ENCODE measurements at regions not wholly inside any gene's neighbourhood (a gene's known extent, or its start where the extent isn't known, plus 50 kb on each side); places are given as distances from the start of the nearest gene placed in this dataset.
"Not testable (repeated sequence)": the region's sequence is repeated elsewhere in the genome, so short reads cannot be mapped to it uniquely, and the experiment has no call there.

DNA sequence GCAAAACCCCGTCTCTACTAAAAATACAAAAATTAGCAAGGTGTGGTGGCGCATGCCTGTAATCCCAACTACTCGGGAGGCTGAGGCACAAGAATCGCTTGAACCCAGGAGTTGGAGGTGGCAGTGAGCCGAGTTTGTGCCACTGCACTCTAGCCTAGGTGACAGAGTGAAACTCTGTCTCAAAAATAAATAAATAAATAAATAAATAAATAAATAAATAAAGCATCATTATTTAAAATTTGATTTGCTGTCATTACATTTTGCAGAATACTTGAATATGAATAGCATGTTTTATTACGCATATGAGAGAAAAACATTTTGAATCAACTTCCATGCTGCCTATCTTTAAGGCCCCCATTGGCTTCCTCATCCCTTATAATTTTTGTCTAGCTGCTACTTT lies 53.4 kb upstream of the MED14 start:
- not testable (repeated sequence) for DNase-seq (ENCODE audit: low read depth)

DNA sequence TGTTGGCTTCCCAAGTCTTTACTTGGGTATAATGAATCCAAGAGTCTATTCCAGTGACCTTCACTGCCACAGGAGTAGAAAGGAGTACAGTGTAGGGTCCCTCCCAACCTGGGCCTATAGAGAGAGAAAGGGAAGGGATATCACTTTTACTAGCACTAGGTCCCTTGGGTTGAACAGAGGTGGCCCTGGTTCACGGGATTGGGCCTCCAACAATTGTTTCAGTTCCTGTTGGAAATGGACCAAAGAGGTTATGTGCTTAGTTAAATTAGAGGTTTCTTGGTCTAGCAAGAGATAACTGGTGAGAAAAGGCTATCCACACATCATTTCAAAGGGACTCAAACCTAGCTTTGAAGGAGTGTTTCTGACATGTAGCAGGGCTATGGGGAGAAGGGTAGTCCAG lies 57.1 kb upstream of the MED14 start:
- DNase-seq (ENCODE audit: low read depth), result no peak

DNA sequence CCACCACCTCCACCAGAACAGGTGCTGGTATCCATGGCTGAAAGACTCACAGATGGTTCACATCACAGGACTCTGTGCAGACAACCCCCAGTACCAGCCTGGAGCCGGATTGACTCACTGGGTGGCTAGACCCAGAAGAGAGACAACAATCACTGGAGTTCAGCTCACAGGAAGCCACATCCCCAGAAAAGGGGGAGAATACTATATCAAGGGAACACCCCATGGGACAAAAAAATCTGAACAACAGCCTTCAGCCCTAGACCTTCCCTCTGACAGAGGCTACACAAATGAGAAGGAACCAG lies 59.4 kb upstream of the MED14 start:
- peak; percentile 70 for DNase-seq (ENCODE audit: low read depth)

DNA sequence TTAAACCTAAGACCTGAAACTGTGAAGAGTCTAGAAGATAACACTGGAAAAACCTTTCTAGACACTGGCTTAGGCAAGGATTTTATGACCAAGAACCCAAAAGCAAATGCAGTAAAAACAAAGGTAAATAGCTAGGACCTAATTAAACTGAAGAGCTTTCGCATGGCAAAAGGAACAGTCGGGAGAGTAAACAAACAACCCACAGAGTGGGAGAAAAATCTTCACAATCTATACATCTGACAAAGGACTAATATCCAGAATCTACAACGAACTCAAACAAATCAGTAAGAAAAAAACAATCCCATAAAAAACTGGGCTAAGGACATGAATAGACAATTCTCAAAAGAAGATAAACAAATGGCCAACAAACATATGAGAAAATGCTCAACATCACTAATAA lies 64.4 kb upstream of the MED14 start:
- DNase-seq (ENCODE audit: low read depth), result not testable (repeated sequence)

DNA sequence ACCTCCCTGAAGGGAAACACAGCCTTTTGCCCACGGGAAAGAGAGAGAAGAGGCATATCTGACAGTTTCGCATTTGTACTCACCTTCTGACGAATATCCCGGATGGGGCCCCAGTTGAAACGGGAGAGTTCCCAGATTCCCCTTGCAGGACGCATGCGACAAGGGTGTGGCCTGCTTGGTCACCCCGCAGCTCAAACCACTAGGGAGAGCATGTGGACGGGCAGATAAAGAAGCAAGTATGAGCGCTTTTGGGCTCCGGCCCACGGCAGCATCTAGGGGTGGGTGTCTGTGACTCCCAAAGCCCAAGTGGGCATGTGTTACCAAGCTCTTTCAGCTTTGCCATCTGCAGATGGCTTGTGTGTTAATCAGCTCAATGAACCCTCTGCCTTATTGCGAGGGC lies 70.1 kb upstream of the MED14 start:
- DNase-seq (ENCODE audit: low read depth), result no peak

DNA sequence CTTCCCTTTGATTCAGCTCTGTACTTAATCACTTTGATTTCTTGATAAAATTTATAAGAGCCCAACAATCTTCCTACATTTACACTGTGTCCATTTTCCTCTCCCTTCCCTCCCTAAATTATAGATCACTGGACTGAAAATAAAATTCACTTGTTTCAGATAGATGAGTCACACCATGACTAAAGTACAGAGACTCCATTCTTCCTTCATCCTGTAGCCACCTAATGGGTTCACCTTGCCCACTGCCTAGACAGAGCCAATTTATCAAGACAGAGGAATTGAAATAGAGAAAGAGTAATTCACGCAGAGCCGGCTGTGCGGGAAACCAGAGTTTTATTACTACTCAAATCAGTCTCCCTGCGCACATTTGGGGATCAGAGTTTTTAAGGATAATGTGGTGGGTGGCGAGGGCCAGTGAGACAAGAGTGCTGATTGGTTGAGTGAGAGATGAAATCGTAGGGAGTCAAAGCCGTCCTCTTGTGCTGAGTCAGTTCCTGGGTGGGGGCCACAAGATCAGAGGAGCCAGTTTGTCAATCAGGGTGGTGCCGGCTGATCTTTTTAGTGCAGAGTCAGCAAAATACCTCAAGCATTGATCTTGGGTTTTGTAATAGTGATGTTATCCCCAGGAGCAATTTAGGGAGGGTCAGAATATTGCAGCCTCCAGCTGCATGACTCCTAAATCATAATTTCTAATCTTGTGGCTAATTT lies 71.3 kb upstream of the MED14 start:
- peak; percentile 10 for DNase-seq (ENCODE audit: low read depth)

DNA sequence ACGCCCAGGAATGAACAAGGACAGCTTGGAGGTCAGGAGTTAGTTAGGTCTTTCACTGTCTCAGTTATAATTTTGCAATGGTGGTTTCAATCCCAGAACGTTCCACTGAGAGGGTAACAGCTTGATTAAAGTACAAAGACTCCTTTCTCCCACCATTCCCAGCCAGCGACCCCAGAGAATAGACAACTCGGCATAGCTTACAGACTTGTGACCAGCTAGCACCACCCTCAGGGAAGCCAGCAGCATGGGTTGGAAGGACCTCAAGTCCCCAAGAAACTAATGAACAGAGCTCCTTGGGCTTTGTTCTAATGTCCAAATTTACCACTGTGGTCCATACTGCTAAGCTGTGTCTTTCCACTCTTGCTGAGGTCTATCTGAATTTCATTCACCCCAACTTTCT lies 72.0 kb upstream of the MED14 start:
- no peak for DNase-seq (ENCODE audit: low read depth)

DNA sequence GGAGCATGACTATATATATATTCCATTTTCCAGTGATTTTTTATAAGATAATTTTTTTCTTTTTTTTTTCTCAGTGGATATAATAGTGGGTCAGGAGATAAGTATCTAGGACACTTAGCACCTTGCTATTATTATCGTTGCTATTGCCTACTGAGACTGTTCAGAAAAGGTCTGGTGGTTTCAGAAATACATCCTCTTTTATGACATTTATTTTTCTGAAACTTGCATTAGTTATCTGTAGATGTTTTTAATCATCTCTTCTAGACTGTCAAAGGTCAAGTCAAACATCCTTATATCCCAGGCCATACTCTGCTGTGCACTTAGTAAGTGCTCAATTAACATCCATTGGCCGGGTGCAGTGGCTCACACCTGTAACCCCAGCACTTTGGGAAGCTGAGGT lies 72.9 kb upstream of the MED14 start:
- no peak for DNase-seq (ENCODE audit: low read depth)

DNA sequence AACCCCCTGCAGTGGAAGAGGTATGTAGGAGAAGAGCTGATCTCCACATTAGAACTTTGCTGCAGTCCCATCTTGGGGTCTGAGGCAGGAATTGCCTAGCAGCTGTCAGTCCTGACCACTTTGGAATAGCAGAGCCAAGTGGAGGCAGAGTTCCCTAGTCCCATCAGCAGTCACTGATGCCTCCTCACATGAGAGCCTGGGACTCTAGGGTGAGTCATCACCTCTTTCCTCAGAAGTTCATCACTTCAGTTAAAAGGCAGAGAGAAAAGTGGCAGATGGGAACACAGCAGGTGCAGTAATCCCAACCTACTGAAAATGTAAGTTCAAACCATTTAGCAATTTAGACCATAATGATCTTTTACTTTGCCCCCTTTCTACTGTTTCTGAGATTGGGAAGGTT lies 73.9 kb upstream of the MED14 start:
- peak; percentile 41 for DNase-seq (ENCODE audit: low read depth)

DNA sequence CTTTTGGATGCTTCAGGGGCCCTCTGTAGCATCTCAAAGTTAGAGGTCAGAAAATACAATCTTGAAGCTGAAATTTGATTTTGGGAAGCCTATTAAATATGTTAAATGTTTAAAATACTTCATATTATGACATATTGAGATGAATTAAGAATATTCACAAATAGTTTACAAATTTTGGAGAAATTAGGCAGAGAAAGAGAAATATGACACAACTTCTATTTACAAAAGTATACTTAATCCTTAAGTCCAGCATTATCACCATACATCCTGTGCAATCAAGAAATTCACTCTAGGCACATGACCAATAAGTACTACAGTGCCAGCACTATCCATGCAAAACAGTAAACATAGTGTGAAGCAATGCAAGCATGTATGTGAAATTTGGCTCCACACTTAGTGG lies 79.7 kb upstream of the MED14 start:
- not testable (repeated sequence) for DNase-seq (ENCODE audit: low read depth)

DNA sequence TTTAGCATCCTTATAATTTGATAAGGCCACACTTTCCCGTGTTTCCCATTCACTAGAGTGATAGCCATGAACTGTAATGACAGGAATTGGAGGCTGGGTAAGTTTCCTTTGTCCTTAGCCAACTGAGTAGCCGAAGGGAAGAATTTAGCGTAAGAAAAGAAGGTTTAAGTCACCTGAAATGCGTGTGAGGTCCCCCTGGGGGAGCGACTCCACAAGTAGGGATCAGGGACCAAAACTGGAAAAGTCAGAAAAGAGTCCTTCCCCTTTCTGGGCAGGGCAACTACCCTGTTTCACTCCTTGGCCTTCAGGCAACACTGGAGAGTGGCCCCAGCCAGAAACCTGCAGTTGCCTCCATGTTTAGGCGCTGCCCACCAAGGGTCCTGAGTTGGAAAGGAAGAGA lies 81.6 kb upstream of the MED14 start:
- no peak for DNase-seq (ENCODE audit: low read depth)

DNA sequence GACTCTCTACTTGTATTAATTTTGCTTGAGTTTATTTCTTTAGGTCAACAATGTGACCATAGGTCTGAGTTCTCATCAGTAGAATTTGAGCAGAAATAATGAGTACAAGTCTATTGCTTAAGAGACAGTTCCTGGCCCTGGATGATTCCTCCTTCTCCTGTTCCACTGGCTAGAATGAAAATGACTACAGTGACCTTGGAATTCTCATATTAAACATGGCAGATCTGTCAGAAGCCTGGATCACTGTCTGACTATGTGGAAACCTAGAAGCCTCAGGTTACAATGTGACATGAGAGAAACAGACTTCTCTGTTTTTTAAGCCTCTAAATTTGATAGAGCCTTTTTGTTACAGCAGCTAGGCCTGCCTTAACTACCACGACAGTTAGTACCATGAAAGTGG lies 82.9 kb upstream of the MED14 start:
- DNase-seq (ENCODE audit: low read depth), result no peak

DNA sequence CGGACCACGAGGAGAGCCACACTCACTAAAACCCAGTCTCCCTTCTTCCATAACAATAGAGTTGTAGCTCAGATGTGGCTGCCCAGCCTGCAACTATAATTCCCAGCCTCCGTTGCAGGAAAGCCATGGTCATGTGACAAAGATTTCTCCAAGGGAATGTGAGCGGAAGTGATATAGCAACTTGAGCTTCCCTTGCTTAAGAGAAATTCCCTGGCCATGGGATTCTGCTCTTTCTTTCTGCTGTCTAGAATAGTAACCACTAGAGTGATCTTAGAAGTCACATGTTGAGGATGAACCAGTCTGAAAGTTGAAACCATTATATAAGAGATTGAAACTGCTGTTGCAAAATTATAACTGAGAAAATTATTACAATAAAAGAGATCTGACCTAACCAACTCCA lies 86.4 kb upstream of the MED14 start:
- DNase-seq (ENCODE audit: low read depth), result no peak

DNA sequence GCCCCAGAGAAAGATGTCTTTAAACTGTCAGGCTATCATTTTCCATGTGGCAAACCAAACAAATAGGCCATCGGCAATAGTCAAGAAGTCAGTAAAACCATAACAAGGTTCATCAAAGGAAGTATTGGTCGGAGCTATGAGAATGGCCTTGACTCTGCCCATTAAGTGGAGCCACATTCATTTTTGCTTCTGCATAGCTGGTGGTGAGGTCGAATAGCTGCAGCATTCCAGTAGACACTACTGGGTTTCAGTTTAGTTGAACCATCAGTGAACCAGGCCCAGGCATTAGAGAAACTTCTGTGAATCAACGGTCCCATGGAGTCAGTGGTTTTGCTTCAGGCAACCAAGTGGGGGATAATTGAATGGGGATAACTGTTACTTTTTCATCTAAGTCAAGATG lies 92.0 kb upstream of the MED14 start:
- DNase-seq (ENCODE audit: low read depth), result peak; percentile 40

DNA sequence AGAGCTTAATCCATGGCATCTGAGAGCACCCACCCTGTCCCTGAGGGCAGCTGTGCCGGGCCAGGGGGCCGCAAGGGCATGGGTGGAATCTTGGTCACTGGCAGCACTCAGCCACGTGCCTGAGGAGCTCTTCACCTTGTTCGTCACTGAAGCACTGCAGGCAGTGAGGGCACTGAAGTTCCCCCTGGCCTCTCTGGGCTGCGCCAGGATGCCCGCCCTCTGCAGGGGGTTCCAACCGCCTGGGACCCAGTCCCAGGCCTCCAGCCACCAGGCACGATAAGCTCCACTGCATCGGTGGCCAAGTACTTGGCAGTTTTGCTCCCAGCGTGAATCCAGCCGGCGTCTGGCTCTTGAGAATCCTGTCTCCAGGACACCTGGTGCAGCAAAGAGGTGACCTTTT lies 96.4 kb upstream of the MED14 start:
- no peak for DNase-seq (ENCODE audit: low read depth)

DNA sequence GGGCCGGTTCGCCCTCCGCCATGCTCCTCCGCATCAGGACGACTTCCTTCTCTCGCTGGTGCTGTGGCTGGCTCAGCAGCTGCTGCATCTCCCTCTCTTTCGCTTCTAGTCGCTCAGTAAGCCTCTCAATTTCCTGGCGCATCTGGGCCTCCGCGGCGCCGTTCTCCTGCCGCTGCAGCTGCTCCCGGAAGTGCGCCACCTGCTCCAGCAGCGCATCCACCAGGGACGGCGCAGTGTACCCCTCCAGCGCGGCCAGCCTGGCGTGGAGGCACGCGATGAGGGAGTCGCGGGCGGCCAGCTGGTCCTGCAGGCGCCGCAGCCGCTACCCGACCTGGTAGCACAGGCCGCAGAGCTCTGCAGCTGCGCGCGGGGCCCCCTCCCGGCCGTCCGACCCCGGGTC lies 97.4 kb upstream of the MED14 start:
- DNase-seq (ENCODE audit: low read depth), result no peak

DNA sequence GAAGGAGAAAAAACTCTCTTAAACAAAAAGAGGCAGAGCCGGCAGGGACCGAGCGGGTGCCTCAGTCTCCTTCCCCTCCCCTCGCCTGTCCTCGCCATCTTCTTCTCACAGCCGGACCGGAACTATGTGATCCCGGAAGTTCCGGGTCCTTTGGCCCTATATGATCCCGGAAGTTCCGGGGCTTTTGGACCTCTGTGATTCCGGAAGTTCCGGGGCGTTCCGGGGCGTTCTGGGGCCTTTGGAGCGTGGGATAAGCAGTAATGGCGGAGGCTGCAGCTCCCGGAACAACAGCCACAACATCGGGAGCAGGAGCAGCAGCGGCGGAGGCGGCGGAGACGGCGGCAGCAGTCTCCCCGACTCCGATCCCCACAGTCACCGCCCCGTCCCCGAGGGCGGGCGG lies 98.9 kb upstream of the MED14 start:
- DNase-seq (ENCODE audit: low read depth), result no peak

DNA sequence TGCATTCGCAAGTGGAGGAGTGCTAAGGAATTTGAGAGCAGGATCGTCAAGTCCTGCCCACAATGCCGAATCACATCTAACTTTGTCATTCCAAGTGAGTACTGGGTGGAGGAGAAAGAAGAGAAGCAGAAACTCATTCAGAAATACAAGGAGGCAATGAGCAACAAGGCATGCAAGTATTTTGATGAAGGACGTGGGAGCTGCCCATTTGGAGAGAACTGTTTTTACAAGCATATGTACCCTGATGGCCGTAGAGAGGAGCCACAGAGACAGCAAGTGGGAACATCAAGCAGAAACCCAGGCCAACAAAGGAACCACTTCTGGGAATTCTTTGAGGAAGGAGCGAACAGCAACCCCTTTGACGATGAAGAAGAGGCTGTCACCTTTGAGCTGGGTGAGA lies 100.2 kb upstream of the MED14 start:
- no peak for DNase-seq (ENCODE audit: low read depth)

DNA sequence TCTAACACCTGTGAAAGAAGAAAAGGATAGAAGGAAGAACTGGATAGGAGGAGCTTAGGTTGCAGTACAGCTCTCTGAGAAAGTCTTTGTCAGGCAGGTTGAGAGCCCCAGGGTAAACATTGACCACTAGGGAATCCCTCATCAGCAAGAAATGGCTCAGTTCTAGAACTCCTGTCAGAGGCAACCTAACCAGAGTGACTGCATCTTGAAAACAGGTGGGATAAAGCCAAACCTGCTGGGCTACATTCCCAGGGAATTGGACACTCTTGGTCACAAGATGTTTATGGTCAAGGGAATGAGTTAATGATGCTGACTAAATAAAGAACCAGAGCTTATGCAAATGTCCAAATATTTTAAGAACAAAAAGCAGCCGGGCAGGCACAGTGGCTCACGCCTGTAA lies 108.3 kb upstream of the MED14 start:
- no peak for DNase-seq (ENCODE audit: low read depth)

DNA sequence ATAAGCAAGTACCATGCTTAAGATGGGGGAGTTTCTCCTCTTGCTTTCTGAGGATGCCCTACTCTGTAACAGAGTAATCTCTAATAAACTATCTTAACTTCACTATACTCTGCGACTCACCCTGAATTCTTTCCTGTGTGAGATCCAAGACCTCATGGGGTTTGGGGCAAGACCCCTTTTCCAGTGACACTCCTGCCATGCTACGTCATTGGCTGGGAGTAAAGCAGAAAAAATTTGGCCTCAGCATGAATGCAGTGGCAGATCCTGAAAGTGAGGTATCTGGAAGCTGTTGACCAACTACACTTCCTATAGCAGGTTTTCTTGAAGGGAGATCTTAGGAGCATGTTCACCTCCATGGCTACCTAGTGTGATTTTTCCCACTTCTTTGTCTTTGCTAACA lies 109.1 kb upstream of the MED14 start:
- no peak for DNase-seq (ENCODE audit: low read depth)

DNA sequence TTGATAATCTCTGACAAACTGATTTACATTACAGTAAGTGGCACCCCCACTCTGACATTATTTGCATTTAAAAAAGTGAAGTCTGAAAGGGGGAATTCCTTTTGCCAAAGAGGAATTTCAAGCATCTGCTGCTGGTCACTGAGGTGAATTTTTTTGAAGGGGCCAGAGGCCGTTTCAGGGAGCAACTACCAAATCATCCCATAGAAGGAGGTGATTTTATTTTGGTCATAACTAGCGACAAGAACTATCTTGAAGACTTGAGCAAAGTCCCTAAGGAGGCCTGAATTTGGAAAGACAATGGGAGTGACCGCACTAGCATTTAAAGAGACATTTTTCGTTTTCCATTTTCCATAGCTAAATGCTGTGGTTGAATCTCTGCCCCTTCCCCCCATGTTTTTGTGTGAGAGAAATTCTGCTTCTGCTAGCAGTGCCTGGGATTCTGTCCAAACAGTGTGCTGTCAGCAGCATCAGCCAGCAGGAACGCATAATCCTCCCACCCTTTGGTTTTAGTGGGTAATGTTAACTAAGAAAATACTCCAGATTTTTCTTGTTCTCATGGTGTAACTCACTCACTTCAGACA lies 110.1 kb upstream of the MED14 start:
- peak; percentile 89 for DNase-seq (ENCODE audit: low read depth)

DNA sequence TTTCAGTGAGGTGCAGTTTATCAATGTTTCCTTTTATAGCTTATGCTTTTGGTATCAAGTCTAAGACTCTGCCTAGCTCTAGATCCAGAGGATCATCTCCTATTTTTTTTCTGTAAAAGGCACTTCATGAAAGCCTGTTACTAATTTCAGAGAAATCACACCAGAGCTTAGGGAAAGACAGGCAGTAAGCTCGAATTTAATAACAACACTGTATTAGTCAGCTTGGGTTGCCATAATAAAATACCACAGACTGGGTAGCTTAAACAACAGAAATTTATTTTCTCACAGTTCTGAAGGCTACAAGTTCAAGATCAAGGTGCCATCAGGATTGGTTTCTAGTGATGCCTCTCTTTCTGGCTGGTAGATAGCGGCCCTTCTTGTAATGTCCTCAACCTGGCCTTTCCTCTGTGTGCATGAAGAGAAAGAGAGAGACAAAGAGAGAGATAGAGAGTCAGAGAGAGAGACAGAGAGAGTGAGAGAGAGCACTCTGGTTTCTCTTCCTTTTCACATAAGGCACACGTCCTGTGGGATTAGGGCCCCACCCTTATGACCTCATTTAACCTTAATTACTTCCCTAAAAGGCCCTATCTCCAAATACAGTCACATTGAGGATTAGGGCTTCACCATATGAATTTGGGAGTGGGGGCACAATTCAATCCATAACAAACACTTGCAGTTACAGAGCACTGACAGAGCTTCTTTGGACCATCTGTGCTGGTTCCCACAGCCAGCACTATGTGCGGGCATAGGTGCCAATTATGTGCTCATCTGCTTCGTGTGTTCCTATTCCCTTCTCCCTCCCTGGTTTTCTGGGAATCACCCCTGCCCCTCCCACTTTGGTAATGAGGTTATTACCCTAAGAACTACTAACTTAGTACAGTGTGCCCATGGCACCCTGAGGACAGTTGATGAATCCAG lies 114.8 kb upstream of the MED14 start:
- no peak for DNase-seq (ENCODE audit: low read depth)

DNA sequence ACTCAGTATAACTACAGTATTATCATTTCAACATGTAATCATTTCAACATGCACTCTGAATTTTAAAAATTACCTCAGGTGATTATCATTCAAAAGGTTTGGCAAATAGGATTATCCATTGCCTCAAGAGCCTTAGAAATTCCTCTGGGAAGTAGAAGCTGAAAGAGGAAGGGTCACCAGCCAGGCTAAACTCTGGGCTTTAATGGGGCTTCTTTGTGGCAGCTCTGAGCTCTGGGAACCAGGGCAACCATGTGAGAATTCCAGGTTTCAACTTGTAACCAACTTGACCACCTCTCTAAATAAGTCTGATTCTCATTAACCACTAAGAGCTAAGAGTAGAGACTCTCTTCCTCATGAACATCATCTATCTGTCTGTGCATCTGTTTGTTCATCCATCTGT lies 117.2 kb upstream of the MED14 start:
- no peak for DNase-seq (ENCODE audit: low read depth)
